GM19397 (cell line): ENCODE measurements at regions not wholly inside any gene's neighbourhood (a gene's known extent, or its start where the extent isn't known, plus 50 kb on each side); places are given as distances from the start of the nearest gene placed in this dataset.
"Not testable (repeated sequence)": the region's sequence is repeated elsewhere in the genome, so short reads cannot be mapped to it uniquely, and the experiment has no call there.

Experiments
- ATAC-seq: cut with Tn5 transposase; IDR thresholded peaks from one replicate; pipeline ENCODE4 v1.9.1; 2021; ENCODE audit warnings: mild to moderate bottlenecking, moderate library complexity; ENCODE audit not compliant: unreplicated experiment

- no peak for ATAC-seq
These were observed 861.8 kb downstream of the TAF11L14 start for GRCh38 chr5:18496041-18496440.

- ATAC-seq = no peak
These were observed 862.8 kb downstream of the TAF11L14 start for GRCh38 chr5:18497089-18497488.

- no peak for ATAC-seq
These were observed 869.6 kb downstream of the TAF11L14 start for GRCh38 chr5:18503797-18504328.

GRCh38 chr5:18507114-18507513, 872.9 kb downstream of the TAF11L14 start:
- no peak for ATAC-seq

GRCh38 chr5:18517641-18518380, 883.6 kb downstream of the TAF11L14 start:
- ATAC-seq = no peak

GRCh38 chr5:18523380-18523779, 889.1 kb downstream of the TAF11L14 start:
- ATAC-seq = no peak

GRCh38 chr5:18526792-18527405, 892.6 kb downstream of the TAF11L14 start:
- ATAC-seq = no peak

- no peak for ATAC-seq
These were observed 898.9 kb downstream of the TAF11L14 start for GRCh38 chr5:18533137-18533536.

GRCh38 chr5:18534119-18534518, 899.9 kb downstream of the TAF11L14 start:
- no peak for ATAC-seq

GRCh38 chr5:18535753-18536152, 901.5 kb downstream of the TAF11L14 start:
- ATAC-seq = not testable (repeated sequence)

- no peak for ATAC-seq
These were observed 910.2 kb downstream of the TAF11L14 start for GRCh38 chr5:18544421-18544820.

GRCh38 chr5:18546591-18546990, 912.3 kb downstream of the TAF11L14 start:
- no peak for ATAC-seq

GRCh38 chr5:18551716-18552115, 917.5 kb downstream of the TAF11L14 start:
- ATAC-seq = no peak

GRCh38 chr5:18553269-18553668, 919.0 kb downstream of the TAF11L14 start:
- ATAC-seq = no peak

- ATAC-seq = no peak
These were observed 926.3 kb downstream of the TAF11L14 start for GRCh38 chr5:18560602-18561001.

- no peak for ATAC-seq
These were observed 929.6 kb downstream of the TAF11L14 start for GRCh38 chr5:18563853-18564252.

- ATAC-seq = no peak
These were observed 932.4 kb downstream of the TAF11L14 start for GRCh38 chr5:18566671-18567070.

- no peak for ATAC-seq
These were observed 942.3 kb downstream of the TAF11L14 start for GRCh38 chr5:18576586-18576985.

GRCh38 chr5:18601185-18601584, 966.9 kb downstream of the TAF11L14 start:
- ATAC-seq = no peak

- ATAC-seq = no peak
These were observed 968.1 kb downstream of the TAF11L14 start for GRCh38 chr5:18602402-18602801.

- ATAC-seq = no peak
These were observed 970.9 kb downstream of the TAF11L14 start for GRCh38 chr5:18605186-18605585.

GRCh38 chr5:18607570-18607969, 973.3 kb downstream of the TAF11L14 start:
- ATAC-seq = no peak
